Middle frontal gyrus (tissue), 1 donor: ENCODE measurements at regions not wholly inside any gene's neighbourhood (a gene's known extent, or its start where the extent isn't known, plus 50 kb on each side); places are given as distances from the start of the nearest gene placed in this dataset.
A peak's percentile ranks its signal among the peaks of the same experiment; 100 is the strongest.

Source experiments
- DNase-seq: peaks from one replicate; pipeline ENCODE4 v3.0.0-alpha.2; 2015; ENCODE audit warnings: low spot score; ENCODE audit errors: extremely low spot score

GRCh38 chr13:105948143-105948542 is 587.3 kb downstream of the EFNB2 start:
- DNase-seq = no peak

GRCh38 chr13:105940882-105941281 is 594.6 kb downstream of the EFNB2 start:
- no peak for DNase-seq

DNA sequence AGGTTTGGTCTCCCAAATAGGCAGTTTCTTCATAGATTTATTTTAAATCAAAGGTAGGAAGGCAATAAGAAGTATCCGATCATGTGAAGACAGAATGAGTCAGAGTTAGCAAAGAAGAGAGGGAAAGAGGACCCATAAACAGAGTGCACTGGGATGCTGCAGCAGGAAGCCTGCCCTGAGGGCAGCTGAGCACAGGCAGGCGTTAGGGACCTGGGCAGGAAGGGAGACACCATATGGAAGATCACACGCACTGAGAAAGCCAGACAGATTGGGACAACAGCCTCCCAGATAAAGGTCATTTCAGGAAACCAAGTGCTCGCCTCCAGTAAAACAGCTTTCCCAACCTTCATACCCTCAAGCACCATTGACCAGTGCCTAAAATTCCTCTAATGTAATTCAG is 598.0 kb downstream of the EFNB2 start:
- no peak for DNase-seq

DNA sequence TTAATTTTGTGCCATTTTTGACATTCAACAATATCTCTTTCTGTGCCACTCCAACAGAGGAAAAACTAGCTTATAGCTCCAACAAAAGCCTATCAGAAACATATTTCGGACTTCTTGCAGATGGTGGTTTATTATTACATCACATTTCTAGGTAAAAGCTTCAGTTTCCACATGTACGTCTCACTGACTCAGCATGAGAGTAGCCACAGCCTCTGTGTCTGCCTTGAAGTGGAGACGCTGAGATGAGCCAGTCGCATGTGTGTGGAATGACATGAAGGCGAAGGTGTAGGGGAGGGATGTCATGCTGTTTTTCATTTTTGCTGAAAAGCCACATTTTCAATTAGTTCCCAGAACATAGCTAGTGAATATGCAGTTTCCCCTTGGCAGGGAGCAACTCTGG is 598.6 kb downstream of the EFNB2 start:
- DNase-seq = no peak

DNA sequence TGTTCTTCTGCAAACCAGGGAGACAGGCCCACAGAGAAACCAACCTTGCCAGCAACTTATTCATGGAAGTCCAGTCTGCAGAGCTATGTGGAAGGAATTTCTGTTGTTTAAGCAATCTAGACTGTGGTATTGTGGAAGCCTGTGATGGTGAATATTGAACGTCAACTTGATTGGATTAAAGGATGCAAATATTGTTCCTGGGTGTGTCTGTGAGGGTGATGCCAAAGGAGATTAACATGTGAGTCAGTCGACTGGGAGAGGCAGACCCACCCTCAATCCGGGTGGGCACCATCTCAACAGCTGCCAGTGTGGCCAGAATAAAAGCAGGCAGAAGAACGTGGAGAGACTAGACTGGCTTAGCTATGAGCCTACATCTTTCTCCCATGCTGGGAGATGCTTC is 606.0 kb downstream of the EFNB2 start:
- DNase-seq = no peak

GRCh38 chr13:105928901-105929300 is 606.6 kb downstream of the EFNB2 start:
- DNase-seq = no peak

- DNase-seq = no peak
These were observed 607.4 kb downstream of the EFNB2 start for GRCh38 chr13:105928048-105928447.

DNA sequence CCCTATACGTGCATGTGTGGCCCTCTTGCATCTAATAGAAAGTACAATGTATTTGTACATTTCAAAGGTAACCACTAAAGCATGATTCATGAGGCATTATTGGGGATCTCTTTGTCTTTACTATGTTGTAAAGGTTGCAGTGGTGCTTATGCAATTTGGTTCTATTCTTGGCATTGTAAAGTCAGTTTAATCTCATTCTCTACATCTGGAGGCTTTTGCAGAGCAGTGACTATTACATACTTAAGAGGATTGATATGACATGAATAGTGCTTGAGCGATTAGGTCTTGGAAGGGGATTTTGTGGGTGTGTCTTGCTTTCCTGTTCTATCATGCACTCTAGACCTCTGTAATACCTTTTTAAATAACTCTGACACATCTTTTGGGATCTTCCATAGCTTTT is 610.0 kb downstream of the EFNB2 start:
- DNase-seq = no peak

DNA sequence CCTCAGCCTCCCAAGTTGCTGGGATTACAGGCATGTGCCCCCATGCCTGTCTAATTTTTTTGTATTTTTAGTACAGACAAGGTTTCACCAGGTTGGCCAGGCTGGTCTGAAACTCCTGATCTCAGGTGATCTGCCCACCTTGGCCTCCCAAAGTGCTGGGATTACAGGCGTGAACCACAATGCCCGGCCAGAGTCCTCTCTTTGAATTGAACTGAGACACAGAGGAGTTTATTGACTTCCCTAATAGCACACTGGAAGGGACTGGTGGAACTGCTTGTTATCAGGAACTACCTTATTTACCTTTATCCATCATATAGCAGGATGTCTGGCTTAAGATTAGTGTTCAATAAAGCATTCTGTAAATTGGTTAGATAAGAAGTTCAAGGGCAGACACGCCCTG is 613.8 kb downstream of the EFNB2 start:
- DNase-seq = no peak

DNA sequence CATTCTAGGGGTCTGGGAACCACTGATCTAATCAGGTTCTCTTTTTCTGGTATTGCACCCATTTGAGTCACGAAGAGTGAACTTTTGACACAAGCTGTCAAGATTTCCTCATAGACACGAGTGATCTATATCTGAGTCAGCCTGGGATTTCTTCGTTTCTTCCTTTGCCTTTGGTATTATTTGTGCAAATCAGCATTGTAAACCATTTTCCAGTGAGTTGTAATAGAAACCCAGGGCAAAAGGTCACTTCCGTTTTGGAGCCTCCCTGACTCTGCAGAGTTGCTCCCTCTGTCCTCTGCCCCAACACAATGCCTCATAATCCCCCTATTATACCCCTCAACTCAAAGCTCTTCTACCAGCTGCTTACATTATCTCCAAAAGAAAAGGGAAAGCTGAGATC is 615.1 kb downstream of the EFNB2 start:
- DNase-seq = no peak

DNA sequence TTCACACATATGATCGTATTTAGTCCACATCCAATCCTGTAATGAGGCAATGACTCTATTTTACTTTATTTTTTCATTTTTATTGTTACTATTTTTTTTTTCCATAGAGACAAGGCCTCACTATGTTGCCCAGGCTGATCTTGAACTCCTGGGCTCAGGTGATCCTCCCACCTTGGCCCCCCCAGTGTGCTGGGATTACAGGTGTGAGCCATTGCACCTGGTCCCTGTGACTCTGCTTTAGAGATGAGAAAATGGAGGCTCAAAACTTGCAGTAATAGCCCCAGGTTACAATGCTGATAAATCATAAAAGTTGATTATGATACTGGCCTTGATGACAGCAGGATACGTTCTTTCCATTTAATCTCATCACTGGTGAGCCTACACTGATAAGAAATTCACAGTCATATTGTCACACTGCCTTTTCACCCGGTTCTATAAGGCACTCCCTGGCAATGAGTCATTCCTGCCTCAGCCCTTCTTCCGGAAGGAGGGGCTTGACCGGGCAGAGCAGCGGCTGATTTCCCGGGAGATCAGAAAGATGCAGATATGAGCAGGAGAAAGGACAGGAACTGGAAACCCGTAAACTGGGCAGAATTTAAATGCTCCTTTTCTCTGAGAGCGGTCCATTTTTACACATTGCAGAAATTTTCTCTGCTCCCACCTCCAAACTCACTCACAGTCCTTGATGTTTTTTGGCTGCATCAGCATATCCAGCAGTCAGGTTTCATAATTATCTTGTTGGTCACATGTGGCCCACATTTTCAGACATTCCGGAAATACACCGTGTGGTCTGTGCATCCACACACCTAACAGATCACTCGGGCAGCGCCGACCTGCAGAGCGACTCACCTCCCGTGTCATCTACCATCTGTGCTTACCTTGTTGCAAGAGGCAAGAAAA is 616.4 kb downstream of the EFNB2 start:
- DNase-seq = no peak

DNA sequence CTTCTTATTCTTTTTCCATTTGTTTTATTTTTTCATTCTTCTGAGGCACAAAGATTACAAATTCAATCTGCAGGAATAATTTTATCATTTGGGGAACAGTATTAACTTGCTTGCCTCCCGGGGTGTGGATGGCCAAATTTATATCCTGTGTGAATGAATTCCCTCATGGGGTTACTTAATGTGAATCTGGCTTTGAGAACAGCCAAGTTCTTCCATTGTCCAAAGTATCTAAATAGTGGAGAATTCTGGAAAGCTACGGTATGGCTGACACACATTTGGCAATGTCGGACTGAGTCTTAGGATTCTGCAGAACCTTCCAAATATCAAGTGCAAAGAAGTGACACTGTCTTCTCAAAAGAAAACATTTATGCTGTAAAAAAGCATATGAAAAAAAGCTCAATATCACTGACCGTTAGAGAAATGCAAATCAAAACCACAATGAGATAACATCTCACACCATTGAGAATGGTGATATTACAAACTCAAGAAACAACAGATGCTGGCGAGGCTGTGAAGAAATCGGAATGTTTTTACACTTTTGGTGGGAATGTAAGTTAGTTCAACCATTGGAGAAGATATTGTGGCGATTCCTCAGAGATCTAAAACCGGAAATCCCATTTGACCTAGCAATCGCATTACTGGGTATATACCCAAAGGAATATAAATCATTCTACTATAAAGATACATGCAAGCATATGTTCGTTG is 620.2 kb downstream of the EFNB2 start:
- DNase-seq = no peak

DNA sequence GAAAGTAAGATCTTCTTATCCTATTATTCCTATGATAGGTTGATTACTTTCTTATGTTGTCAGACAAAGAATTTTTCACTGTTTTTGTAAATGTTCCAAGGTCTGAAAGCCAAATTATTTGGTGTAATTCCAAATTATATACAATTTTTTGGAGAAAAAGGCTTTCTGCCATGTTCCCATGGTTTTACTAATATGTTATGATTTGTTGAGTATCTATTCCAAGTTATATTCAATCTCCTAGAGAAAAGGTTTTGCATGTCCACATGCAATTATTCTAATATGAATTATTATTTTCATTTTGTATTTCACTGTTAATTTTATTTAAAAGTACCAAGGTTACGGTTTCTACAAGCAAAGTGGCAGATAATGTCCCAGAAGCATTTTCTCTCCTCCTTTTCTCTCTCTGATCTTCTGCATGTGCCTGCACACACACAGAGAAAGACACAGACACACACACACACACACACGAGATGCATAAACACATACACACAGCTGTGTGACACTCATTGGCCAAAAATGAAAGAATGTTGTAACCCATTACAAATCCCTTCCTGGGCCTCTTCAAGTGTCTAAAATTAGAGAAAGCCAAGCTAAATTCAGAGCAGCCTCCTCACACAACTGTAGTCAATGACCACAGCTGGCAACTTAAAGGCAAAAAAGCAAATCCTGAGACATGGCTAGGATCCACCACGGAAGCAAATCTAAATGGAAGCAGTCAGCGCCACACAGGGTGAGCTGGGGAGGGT is 621.0 kb downstream of the EFNB2 start:
- no peak for DNase-seq

DNA sequence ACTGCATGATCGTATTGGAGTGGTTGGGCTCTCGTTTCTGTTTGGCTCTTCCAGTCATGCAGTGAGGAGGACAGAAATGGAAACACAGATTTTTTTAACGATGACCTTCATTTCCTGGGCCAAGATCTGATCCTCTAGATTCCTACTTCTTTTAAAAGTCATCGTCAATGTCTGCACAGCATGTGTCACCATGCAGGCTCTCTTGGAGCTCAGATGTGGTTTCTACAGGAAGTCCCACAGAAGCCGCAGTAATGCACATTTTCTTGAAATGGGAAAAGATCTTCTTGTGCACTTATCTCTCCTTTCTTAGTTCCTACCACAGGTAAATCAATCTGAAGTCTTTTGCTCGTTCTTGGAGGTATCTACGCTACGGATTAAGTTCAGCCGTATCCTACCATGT is 626.9 kb downstream of the EFNB2 start:
- DNase-seq = no peak

DNA sequence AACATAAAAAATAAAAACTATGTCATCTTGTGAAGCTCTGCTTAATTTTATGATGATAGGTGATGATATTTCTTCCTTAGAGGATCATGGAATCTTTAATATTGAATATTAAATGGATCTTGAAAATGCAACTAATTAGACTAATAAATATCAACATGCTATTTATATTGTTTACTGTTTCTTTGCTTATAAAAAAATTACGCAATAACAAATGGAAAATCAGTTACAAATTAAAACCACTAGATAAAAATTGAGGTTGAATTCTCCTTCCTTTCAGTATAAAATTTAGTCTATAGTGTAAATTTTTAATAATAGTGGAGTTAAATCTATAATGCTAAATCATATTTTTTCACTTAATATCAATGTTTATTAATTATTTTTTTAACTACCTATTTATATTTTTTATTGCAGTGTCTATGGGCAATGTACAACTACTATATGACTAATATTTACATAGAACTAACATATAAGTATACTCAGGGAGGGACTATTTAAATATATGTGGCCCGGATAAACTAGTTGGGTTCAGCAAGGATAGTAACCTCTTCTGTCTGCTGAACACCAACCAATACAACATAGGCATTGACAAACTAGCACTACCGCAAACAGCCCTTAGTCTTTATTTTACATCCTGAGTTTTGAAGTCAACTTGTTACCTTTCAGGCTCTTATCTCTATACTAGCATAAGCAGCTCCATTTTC is 628.0 kb downstream of the EFNB2 start:
- DNase-seq = no peak

DNA sequence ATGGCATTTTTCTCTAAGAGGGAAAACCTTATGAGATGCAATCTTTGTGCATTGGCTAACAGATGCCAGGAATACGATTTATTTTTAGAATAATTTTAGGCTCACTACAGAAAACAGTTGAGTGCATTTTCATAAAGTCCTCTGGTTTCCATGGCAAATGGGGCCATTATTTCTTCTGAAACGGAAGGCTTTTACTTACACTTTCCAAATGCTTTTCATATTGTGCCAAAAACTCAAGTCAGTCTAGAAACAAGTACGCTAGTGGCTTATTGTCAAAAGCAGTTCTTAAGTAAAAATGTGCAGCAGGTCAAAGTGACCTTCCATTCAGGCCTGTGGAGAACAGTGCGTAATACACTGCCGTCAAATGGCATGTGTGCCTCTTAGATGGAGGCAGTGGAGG is 628.7 kb downstream of the EFNB2 start:
- peak; percentile 8 for DNase-seq

DNA sequence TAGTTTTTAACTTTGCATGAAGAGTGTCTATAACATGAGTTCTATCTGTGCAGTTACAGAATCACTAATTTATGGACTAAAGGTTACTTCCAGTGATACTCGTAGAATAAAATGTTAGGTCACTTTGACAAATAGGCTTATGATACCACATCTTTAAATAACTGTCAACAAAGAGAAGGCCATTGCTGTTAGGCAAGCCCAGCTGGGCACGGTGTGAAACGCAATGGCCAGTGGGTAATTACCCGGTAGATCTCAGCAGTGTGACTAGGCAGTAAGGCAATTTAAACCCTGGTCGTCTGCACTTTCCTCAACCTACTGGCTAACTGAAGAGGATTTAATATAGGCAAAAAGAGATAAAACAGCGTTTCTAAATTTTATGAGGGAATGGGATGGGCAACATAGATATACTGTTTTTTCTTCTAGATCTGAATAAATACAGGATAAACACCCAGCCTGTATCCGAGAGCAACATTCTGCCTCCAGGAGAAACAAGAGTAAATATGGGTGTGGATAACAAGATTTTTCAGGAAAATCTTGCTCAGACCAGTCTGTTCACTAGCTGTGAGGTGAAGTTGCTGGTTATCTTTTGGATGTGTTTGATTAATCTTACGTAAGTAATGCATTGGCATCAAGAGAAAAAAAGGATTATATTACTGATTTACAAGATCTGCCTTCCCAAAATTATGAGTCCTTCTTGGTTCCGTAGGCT is 631.3 kb downstream of the EFNB2 start:
- no peak for DNase-seq

DNA sequence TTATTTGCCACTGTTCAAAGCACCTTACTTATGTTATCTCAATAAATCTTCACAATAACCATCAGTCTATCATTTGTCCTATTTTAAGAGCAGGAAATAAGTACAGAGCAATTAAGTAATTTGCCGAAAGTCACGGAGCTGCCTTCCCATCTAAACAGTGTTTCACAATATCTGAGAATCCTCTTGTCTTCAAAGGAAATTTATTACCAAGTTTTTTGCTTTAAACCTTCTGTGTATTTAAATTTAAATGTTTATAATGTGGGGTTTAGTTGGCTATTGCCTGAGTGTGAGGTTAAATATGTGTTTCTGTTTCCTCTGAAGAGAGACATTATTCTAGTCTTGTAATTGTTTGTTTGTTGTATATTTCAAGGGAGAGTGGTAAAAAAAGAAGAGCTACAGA is 633.1 kb downstream of the EFNB2 start:
- DNase-seq = no peak

DNA sequence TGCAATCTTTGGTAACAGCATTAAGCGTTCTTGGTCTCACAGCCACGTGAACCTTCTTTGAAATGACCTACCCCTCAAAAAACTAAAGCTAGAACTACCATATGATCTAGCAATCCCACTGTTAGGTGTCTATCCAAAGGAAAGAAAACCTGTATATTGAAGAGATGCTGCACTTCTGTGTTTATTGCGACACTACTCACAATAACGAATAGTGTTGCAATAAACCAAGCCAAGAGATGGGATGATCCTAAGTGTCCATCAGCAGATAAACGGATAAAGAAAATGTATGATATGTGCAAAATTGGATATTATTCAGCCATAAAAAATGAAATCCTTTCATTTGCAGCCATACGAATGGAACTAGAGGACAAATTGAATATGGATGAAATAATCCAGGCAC is 637.9 kb downstream of the EFNB2 start:
- DNase-seq = no peak

DNA sequence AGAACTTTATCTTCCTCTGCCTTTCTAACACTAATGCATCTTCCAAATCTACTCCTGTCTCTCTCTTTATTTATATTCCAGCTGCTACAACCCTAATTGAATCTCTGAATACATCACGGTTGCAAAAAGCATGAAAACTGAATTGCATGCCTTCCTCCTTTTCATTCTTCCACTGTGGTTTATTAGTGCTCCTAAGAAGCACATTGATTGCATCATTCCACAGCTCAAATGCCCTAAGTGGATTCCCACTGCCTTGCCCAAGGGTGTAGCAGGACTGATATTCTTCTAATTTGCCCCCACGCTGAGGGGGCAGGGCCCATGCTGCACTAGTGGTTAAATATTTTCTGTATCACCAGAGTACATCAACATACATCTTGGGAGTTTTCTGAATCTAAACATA is 640.8 kb downstream of the EFNB2 start:
- DNase-seq = no peak

DNA sequence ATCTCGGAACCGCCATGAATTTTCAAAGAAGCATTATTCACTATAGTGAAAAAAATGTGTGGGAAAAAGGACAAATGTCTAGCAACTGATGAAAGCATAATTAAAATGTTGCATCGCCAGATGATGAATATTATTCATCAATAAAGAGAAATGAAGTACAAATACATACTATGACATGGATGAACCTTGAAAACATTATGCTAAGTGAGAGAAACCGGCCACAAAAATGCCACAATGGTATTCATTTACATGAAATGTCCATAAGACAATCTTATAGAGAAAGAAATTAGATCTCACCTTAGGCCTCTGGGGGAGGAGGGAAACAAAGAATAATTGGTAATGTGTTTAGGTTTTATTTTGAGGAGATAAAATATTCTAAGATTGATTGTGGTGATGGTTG is 645.0 kb downstream of the EFNB2 start:
- DNase-seq = no peak
